SH-SY5Y (cell line): ENCODE measurements at regions not wholly inside any gene's neighbourhood (a gene's known extent, or its start where the extent isn't known, plus 50 kb on each side); places are given as distances from the start of the nearest gene placed in this dataset.

Experiments used
- GATA2 ChIP-seq: IDR thresholded peaks from 2 replicates; pipeline ENCODE4 v1.6.1; 2011; ENCODE audit warnings: mild to moderate bottlenecking, low read depth, low read length
- GATA3 ChIP-seq: IDR thresholded peaks from 2 replicates; pipeline ENCODE4 v1.6.1; 2011; ENCODE audit warnings: low read depth, mild to moderate bottlenecking, low read length, moderate library complexity

- TF ChIP-seq GATA2: peak; percentile 71
- TF ChIP-seq GATA3: peak; percentile 48; the same call in 1 of the 2 replicates
Observed at GRCh38 chr2:7992612-7993602, 688.9 kb upstream of the ID2 start.

DNA sequence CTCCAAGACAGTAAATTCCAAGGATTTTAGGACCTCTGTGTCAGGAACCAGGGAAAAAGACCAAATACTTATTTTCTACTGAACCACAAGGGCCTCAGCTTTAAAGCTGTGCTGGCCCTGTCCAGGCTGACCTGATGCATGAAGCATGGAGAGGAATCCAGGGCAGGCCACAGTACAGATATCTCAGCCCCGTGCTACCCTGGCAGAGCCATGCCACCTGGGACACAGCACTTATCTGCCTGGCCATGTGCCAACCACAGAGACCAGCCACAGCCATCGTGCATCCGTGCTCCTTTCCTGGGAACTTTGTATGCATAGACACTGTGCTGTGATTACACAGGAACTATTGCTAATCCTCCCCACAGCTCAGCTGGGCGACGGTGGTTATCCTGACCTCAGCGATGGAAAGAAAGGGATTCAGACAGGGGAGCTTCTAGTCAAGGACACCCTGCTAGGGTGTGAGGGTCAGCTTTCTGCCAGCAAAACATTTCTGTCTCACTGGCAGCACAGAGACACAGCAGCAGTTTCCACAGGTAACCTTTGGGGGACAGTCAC lies 687.4 kb upstream of the ID2 start:
- TF ChIP-seq GATA2: peak; percentile 69
- TF ChIP-seq GATA3: no peak

GRCh38 chr2:7997279-7997678 lies 684.6 kb upstream of the ID2 start:
- TF ChIP-seq GATA2 (no peak), GATA3 (no peak)

GRCh38 chr2:7999683-8000476 lies 682.0 kb upstream of the ID2 start:
- TF ChIP-seq GATA3 (no peak), GATA2 (no peak)

- TF ChIP-seq GATA3 (no peak), GATA2 (no peak)
Observed at GRCh38 chr2:8000870-8001269, 681.0 kb upstream of the ID2 start.

DNA sequence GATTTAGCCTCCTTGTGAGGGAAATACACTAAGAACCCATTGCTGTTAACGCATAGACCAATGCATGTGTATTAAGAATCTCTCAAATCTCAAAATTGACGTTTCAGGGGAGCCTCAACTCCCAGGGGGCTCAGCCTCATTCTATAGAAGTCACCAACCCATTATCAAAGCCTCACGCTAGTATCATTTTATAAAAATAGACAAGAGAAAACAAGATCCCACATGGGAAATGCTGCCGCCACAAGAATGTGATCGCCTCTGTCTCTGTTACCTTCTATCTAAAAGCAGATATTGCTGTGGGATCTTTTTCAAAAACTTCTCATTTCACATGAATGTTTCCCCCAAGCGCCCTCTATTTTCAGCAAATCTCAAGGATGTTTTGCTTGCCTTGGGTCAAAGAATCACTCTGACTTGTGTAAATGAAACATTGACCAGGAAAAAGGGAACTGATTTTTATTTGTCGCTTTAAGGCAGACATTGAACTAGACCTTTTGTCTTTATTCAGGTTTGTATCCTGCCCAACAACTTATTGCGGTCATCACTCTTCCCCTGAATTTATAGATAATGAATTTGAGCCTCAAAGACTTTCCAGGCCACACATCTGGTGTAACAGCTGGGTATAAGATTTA lies 679.0 kb upstream of the ID2 start:
- TF ChIP-seq GATA3 (no peak), GATA2 (no peak)

GRCh38 chr2:8003462-8004075 lies 678.3 kb upstream of the ID2 start:
- TF ChIP-seq GATA3: no peak
- TF ChIP-seq GATA2: peak; percentile 56; the same call in 1 of the 2 replicates

DNA sequence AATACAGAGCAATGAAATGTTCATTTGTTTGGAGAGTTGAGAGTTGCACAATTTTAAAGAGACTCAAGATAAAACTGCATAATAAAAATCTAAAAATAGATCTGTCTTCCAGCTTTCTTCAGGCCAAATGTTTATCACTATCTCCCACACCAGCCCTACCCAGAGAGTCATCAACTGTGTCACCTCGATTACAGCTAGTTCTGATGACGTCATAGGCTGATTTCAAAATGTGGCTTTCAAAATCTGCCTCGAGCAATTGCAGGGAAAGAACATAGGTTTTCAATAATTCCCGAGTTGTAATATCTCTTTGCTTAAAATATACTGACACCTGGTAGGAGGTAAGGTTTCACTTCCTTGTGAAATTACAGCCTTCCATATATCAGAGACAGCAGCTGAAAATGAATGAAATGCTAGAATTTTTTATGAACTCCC lies 677.6 kb upstream of the ID2 start:
- TF ChIP-seq GATA2 (no peak), GATA3 (no peak)

GRCh38 chr2:8006181-8006580 lies 675.7 kb upstream of the ID2 start:
- TF ChIP-seq GATA3 (no peak), GATA2 (no peak)

DNA sequence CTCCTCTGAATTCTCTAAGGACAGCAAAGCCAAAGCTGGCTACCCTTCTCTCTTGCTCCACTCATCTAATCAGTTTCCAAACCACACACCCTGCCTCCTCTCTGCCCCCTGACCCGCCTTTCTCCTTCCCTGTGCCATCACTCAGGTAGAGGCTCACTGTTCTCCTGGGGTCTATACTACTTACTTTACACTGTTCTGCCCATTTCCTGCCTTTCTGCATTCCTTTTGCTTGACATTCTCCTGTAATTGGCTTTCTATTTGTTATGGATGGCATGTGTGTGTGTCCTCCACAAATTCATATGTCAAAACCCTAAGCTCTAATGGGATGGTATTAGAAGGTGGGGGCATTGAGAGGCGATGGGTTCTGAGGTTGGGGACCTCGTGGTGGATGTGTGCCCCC lies 675.2 kb upstream of the ID2 start:
- TF ChIP-seq GATA3: no peak

GRCh38 chr2:8009010-8009597 lies 672.8 kb upstream of the ID2 start:
- TF ChIP-seq GATA2 (no peak), GATA3 (no peak)

DNA sequence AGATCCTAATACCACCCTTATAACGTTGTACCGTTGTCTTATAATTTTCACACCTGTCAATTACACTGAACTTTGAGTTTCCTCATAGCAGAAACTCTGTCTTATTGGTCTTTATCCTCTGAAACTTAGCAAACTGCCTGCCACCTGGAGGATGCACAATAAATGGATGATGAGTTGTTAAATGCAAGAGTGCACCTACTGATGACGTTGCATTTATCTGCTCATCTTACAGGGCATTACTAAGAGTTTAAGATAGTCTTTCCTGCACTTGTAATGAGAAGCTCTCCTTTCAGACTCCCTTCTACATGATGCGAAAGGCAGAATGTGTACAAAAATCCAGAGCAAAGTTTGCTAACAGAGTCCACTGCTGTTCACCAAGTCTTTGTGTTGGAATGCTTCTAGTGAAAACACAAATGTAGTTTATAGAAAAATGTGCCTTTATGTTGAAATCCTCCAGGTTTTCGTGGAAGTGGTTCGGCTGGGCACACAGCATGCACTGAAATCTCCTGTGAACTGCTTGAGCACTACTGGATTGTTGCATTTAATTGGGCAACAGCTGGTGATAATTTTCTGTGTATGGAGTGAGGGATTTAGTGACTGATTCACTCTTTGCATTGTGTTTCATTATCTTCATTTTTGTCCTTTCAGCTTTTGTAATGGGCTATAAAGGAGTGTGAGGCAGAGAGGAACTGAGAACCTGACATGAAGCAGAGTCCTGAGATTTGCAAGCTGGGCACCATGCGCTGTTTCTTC lies 665.8 kb upstream of the ID2 start:
- TF ChIP-seq GATA3: no peak
- no peak for TF ChIP-seq GATA2

GRCh38 chr2:8016688-8017087 lies 665.2 kb upstream of the ID2 start:
- TF ChIP-seq GATA3 (no peak), GATA2 (no peak)
